WTC11 (cell line): ENCODE measurements at regions not wholly inside any gene's neighbourhood (a gene's known extent, or its start where the extent isn't known, plus 50 kb on each side); places are given as distances from the start of the nearest gene placed in this dataset.

Experiments used
- ATAC-seq: fragments of 200-7000 bp; cut with Tn5 transposase; 2 replicates; pipeline ENCODE4 v1.10.0; 2021; ENCODE audit warnings: mild to moderate bottlenecking, moderate library complexity
- CTCF ChIA-PET: fragments of 300-600 bp; sonication (Branson Sonifier 250); formaldehyde crosslinking; loops from one replicate; lab custom pipeline; 2021; ENCODE audit warnings: antibody characterized with exemption; lab: Charles Lee
- POLR2A ChIA-PET: fragments of 350-600 bp; sonication (Branson Sonifier 250); formaldehyde crosslinking; loops from one replicate; lab custom pipeline; 2021; ENCODE audit warnings: antibody characterized with exemption; lab: Charles Lee
- DNase-seq: peaks from one replicate; pipeline ENCODE4 v3.0.0; 2021; ENCODE audit warnings: low spot score
- H3K27ac Mint-ChIP-seq: 2 replicates; pipeline ENCODE4 v1.8.0; 2021; ENCODE audit warnings: mixed read lengths
- H3K27me3 Mint-ChIP-seq: 2 replicates; pipeline ENCODE4 v1.8.0; 2021; ENCODE audit warnings: low read depth, mild to moderate bottlenecking, moderate library complexity, mixed read lengths
- H3K36me3 Mint-ChIP-seq: 2 replicates; pipeline ENCODE4 v1.8.0; 2021; ENCODE audit warnings: mixed read lengths
- H3K4me1 Mint-ChIP-seq: 2 replicates; pipeline ENCODE4 v1.8.0; 2022; ENCODE audit warnings: mixed read lengths
- H3K4me3 Mint-ChIP-seq: 2 replicates; pipeline ENCODE4 v1.8.0; 2021; ENCODE audit warnings: mild to moderate bottlenecking, moderate library complexity, mixed read lengths
- H3K9me3 Mint-ChIP-seq: 2 replicates; pipeline ENCODE4 v1.8.0; 2021; ENCODE audit warnings: mixed read lengths
- ATF1 ChIP-seq: sonication (generic); formaldehyde crosslinking; IDR thresholded peaks from 2 replicates; pipeline ENCODE4 v1.8.1; 2023; ENCODE audit warnings: mild to moderate bottlenecking, moderate library complexity, missing genetic modification reagents
- ERG ChIP-seq: fragments of 250-450 bp; sonication (Bioruptor Pico); IDR thresholded peaks from 2 replicates; pipeline ENCODE4 v1.8.0; 2021; ENCODE audit warnings: mild to moderate bottlenecking
- ESRRA ChIP-seq: sonication (generic); formaldehyde crosslinking; IDR thresholded peaks from 2 replicates; pipeline ENCODE4 v1.8.1; 2022; ENCODE audit warnings: mild to moderate bottlenecking, missing genetic modification reagents, borderline replicate concordance
- ETV6 ChIP-seq: sonication (generic); formaldehyde crosslinking; IDR thresholded peaks from 2 replicates; pipeline ENCODE4 v1.8.1; 2022; ENCODE audit warnings: mild to moderate bottlenecking, missing genetic modification reagents
- FOXP1 ChIP-seq: sonication (generic); formaldehyde crosslinking; IDR thresholded peaks from 2 replicates; pipeline ENCODE4 v1.8.0; 2022; ENCODE audit warnings: missing genetic modification reagents, mild to moderate bottlenecking, moderate library complexity, borderline replicate concordance
- IRF2 ChIP-seq: sonication (generic); formaldehyde crosslinking; IDR thresholded peaks from 2 replicates; pipeline ENCODE4 v1.8.0; 2022; ENCODE audit warnings: low read depth, missing genetic modification reagents, borderline replicate concordance
- KAT7 ChIP-seq: sonication (generic); formaldehyde crosslinking; IDR thresholded peaks from 2 replicates; pipeline ENCODE4 v1.8.1; 2023; ENCODE audit warnings: missing genetic modification reagents, mild to moderate bottlenecking, borderline replicate concordance
- MXD4 ChIP-seq: fragments of 250-450 bp; sonication (Bioruptor Pico); IDR thresholded peaks from 2 replicates; pipeline ENCODE4 v1.8.0; 2021; ENCODE audit warnings: mild to moderate bottlenecking, moderate library complexity, borderline replicate concordance
- NFE2L1 ChIP-seq: sonication (generic); formaldehyde crosslinking; IDR thresholded peaks from 2 replicates; pipeline ENCODE4 v1.8.1; 2023; ENCODE audit warnings: missing genetic modification reagents
- RELA ChIP-seq: sonication (generic); formaldehyde crosslinking; IDR thresholded peaks from 2 replicates; pipeline ENCODE4 v1.8.1; 2022; ENCODE audit warnings: missing genetic modification reagents, mild to moderate bottlenecking, borderline replicate concordance
- SMAD4 ChIP-seq: sonication (generic); formaldehyde crosslinking; IDR thresholded peaks from 2 replicates; pipeline ENCODE4 v1.8.0; 2022; ENCODE audit warnings: mild to moderate bottlenecking, missing genetic modification reagents
- SP1 ChIP-seq: sonication (generic); formaldehyde crosslinking; conservative IDR thresholded peaks from 2 replicates; pipeline ENCODE4 v1.8.1; 2022; ENCODE audit warnings: missing genetic modification reagents
- ZNF219 ChIP-seq: sonication (generic); formaldehyde crosslinking; IDR thresholded peaks from 2 replicates; pipeline ENCODE4 v1.8.0; 2023; ENCODE audit warnings: missing genetic modification reagents, mild to moderate bottlenecking, borderline replicate concordance
- ZNF263 ChIP-seq: sonication (generic); formaldehyde crosslinking; IDR thresholded peaks from 2 replicates; pipeline ENCODE4 v1.8.1; 2022; ENCODE audit warnings: low read depth, mild to moderate bottlenecking, moderate library complexity, missing genetic modification reagents
- ZNF423 ChIP-seq: fragments of 250-450 bp; sonication (Bioruptor Pico); IDR thresholded peaks from 2 replicates; pipeline ENCODE4 v2.1.2; 2022; ENCODE audit warnings: mild to moderate bottlenecking, moderate library complexity
- ZNF671 ChIP-seq: fragments of 250-450 bp; sonication (Bioruptor Pico); IDR thresholded peaks from 2 replicates; pipeline ENCODE4 v1.8.0; 2021; ENCODE audit warnings: mild to moderate bottlenecking
- TF ChIP-seq, protein P1 (sequence below): sonication (generic); formaldehyde crosslinking; IDR thresholded peaks from 2 replicates; pipeline ENCODE4 v1.8.1; 2022; ENCODE audit warnings: low read depth, missing genetic modification reagents, borderline replicate concordance
- TF ChIP-seq, protein P2 (sequence below): fragments of 200-600 bp; IDR thresholded peaks from 2 replicates; pipeline ENCODE4 v1.8.0; 2022; ENCODE audit warnings: antibody characterized with exemption
- TF ChIP-seq, protein P3 (sequence below): fragments of 250-450 bp; sonication (Bioruptor Pico); IDR thresholded peaks from 2 replicates; pipeline ENCODE4 v1.9.0; 2021; ENCODE audit warnings: mild to moderate bottlenecking
- TF ChIP-seq, protein P4 (sequence below): sonication (generic); formaldehyde crosslinking; IDR thresholded peaks from 2 replicates; pipeline ENCODE4 v1.8.0; 2022; ENCODE audit warnings: mild to moderate bottlenecking, missing genetic modification reagents

- DNase-seq, result no peak
- peaks cover 3% of the 10 kb centered on the region for H3K36me3 Mint-ChIP-seq
- H3K9me3 Mint-ChIP-seq, result peaks cover 9% of the 10 kb centered on the region
- no peak overlapping the region for H3K4me3 Mint-ChIP-seq
- H3K27me3 Mint-ChIP-seq, result no peaks in the 10 kb centered on the region
- ChIA-PET CTCF (interaction anchor here (0.5 kb wide), 1 partner anchor 14 kb away, joined by 3 read pairs; no protein-coding TSS in a partner anchor), POLR2A (no interaction called here)
- peaks cover 5% of the 10 kb centered on the region for H3K4me1 Mint-ChIP-seq
- no peak for TF ChIP-seq ZNF423
- no peak for TF ChIP-seq NFE2L1 (CRISPR knock-in tag)
- TF ChIP-seq IRF2 (CRISPR knock-in tag), result no peak
- TF ChIP-seq ERG (CRISPR knock-in tag), result no peak
- TF ChIP-seq, protein P1, sequence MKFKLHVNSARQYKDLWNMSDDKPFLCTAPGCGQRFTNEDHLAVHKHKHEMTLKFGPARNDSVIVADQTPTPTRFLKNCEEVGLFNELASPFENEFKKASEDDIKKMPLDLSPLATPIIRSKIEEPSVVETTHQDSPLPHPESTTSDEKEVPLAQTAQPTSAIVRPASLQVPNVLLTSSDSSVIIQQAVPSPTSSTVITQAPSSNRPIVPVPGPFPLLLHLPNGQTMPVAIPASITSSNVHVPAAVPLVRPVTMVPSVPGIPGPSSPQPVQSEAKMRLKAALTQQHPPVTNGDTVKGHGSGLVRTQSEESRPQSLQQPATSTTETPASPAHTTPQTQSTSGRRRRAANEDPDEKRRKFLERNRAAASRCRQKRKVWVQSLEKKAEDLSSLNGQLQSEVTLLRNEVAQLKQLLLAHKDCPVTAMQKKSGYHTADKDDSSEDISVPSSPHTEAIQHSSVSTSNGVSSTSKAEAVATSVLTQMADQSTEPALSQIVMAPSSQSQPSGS, result no peak
- no peak for TF ChIP-seq ZNF219 (CRISPR knock-in tag)
- TF ChIP-seq ATF1 (CRISPR knock-in tag), result no peak
- TF ChIP-seq SMAD4 (CRISPR knock-in tag), result no peak
- TF ChIP-seq KAT7, result no peak
- TF ChIP-seq ESRRA (CRISPR knock-in tag), result no peak
- no peak overlapping the region for H3K27ac Mint-ChIP-seq
- no peak for ATAC-seq
Measured at GRCh38 chr6:141576751-141577150, 556.0 kb upstream of the GJE1 start.

DNA sequence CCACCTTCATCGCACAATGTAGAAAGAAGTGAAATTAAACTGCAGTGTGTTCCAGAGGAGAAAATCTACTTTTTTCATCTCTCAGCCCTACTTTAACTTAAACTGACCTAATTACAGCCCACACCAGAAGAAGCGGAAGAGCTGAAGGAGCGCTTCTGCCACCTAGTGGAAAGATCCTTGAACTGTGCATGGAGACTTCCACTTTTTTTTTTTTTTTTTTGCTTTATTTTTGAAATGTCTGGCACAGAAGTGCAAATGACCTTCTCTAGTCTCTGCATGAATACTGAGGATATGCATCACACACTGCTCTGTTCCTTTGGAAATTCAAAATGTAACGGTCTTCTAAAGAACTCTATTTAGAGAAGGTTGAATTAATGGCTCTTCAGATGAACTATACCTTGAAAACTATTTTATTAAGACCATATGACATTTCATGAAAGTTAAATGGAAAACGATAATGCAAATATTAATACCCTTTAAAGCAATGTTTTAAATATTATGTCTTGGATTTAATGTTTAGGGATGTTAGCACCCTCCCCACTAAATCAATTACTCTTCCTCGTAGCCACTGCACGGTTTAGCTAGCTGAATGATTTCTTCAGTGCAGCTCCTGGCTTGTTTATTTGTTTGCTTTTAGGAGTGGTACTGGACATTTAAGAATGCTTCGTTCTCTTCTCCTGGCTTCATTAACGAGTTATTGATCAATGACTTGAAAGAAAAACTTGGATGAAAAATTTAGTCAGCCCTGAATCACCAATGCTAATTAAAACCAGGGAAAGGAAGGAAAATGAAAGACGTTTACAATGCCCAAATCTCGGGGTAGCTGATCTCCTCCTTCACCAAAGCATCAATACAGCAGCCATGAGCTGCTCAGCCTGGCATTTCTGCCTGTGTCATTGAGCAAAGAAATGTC lies 569.6 kb upstream of the GJE1 start:
- peak overlapping the region; percentile 43 for H3K4me3 Mint-ChIP-seq
- ChIA-PET CTCF (interaction anchor here (0.6 to 2.0 kb wide), 8 partner anchors 13 to 1510 kb away, joined by 3 to 10 read pairs (median 3); no protein-coding TSS in a partner anchor), POLR2A (no interaction called here)
- no peak for TF ChIP-seq MXD4 (CRISPR knock-in tag)
- TF ChIP-seq, protein P2, sequence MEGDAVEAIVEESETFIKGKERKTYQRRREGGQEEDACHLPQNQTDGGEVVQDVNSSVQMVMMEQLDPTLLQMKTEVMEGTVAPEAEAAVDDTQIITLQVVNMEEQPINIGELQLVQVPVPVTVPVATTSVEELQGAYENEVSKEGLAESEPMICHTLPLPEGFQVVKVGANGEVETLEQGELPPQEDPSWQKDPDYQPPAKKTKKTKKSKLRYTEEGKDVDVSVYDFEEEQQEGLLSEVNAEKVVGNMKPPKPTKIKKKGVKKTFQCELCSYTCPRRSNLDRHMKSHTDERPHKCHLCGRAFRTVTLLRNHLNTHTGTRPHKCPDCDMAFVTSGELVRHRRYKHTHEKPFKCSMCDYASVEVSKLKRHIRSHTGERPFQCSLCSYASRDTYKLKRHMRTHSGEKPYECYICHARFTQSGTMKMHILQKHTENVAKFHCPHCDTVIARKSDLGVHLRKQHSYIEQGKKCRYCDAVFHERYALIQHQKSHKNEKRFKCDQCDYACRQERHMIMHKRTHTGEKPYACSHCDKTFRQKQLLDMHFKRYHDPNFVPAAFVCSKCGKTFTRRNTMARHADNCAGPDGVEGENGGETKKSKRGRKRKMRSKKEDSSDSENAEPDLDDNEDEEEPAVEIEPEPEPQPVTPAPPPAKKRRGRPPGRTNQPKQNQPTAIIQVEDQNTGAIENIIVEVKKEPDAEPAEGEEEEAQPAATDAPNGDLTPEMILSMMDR, result peak; percentile 72
- peaks cover 5% of the 10 kb centered on the region for H3K36me3 Mint-ChIP-seq
- ATAC-seq, result peak; percentile 80
- no peaks in the 10 kb centered on the region for H3K27me3 Mint-ChIP-seq
- H3K4me1 Mint-ChIP-seq, result peaks cover 38% of the 10 kb centered on the region
- peak; percentile 35 for DNase-seq
- H3K27ac Mint-ChIP-seq, result peak overlapping the region; percentile 95
- H3K9me3 Mint-ChIP-seq, result peaks cover 4% of the 10 kb centered on the region

- peak overlapping the region; percentile 95 for H3K27ac Mint-ChIP-seq
- ChIA-PET CTCF (interaction anchor here (0.6 to 1.3 kb wide), 5 partner anchors 14 to 1170 kb away, joined by 3 read pairs; no protein-coding TSS in a partner anchor), POLR2A (no interaction called here)
- DNase-seq (peak; percentile 59), ATAC-seq (peak; percentile 94)
- TF ChIP-seq ZNF263 (CRISPR knock-in tag), result peak; percentile 85; the same call in 1 of the 2 replicates
- TF ChIP-seq ETV6 (CRISPR knock-in tag), result peak; percentile 95
- no peak for TF ChIP-seq RELA (CRISPR knock-in tag)
- TF ChIP-seq, protein P3, sequence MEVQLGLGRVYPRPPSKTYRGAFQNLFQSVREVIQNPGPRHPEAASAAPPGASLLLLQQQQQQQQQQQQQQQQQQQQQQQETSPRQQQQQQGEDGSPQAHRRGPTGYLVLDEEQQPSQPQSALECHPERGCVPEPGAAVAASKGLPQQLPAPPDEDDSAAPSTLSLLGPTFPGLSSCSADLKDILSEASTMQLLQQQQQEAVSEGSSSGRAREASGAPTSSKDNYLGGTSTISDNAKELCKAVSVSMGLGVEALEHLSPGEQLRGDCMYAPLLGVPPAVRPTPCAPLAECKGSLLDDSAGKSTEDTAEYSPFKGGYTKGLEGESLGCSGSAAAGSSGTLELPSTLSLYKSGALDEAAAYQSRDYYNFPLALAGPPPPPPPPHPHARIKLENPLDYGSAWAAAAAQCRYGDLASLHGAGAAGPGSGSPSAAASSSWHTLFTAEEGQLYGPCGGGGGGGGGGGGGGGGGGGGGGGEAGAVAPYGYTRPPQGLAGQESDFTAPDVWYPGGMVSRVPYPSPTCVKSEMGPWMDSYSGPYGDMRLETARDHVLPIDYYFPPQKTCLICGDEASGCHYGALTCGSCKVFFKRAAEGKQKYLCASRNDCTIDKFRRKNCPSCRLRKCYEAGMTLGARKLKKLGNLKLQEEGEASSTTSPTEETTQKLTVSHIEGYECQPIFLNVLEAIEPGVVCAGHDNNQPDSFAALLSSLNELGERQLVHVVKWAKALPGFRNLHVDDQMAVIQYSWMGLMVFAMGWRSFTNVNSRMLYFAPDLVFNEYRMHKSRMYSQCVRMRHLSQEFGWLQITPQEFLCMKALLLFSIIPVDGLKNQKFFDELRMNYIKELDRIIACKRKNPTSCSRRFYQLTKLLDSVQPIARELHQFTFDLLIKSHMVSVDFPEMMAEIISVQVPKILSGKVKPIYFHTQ (CRISPR knock-in tag), result no peak
- peak; percentile 61 for TF ChIP-seq SP1
- TF ChIP-seq, protein P4, sequence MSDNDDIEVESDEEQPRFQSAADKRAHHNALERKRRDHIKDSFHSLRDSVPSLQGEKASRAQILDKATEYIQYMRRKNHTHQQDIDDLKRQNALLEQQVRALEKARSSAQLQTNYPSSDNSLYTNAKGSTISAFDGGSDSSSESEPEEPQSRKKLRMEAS, result peak; percentile 38; the same call in 1 of the 2 replicates
- no peak for TF ChIP-seq ZNF671 (CRISPR knock-in tag)
- no peak; the same call in 1 of the 2 replicates for TF ChIP-seq ZNF423
- 0 out of 2 replicates have a peak, but pooled peaks have one; percentile 22 for TF ChIP-seq FOXP1 (CRISPR knock-in tag)
- TF ChIP-seq MXD4 (CRISPR knock-in tag), result no peak
- peaks cover 5% of the 10 kb centered on the region for H3K36me3 Mint-ChIP-seq
- peaks cover 4% of the 10 kb centered on the region for H3K9me3 Mint-ChIP-seq
- H3K4me1 Mint-ChIP-seq, result peaks cover 38% of the 10 kb centered on the region
- H3K27me3 Mint-ChIP-seq, result no peaks in the 10 kb centered on the region
- peak overlapping the region; percentile 43 for H3K4me3 Mint-ChIP-seq
Measured at GRCh38 chr6:141562186-141562811, 570.4 kb upstream of the GJE1 start.
